HG03457 (cell line): ENCODE measurements at regions not wholly inside any gene's neighbourhood (a gene's known extent, or its start where the extent isn't known, plus 50 kb on each side); places are given as distances from the start of the nearest gene placed in this dataset.

Experiments
- ATAC-seq: cut with Tn5 transposase; IDR thresholded peaks from one replicate; pipeline ENCODE4 v1.9.1; 2021; ENCODE audit warnings: moderate number of reproducible peaks; ENCODE audit not compliant: unreplicated experiment

GRCh38 chr7:33806298-33807154 is 98.8 kb upstream of the BMPER start:
- no peak for ATAC-seq

GRCh38 chr7:33807155-33807530 is 98.2 kb upstream of the BMPER start:
- no peak for ATAC-seq

- no peak for ATAC-seq
These were observed 97.4 kb upstream of the BMPER start for GRCh38 chr7:33807779-33808482.

GRCh38 chr7:33809228-33809627 is 96.1 kb upstream of the BMPER start:
- ATAC-seq: no peak

- no peak for ATAC-seq
These were observed 95.0 kb upstream of the BMPER start for GRCh38 chr7:33810356-33810755.

GRCh38 chr7:33813331-33813730 is 92.0 kb upstream of the BMPER start:
- ATAC-seq: no peak

GRCh38 chr7:33814400-33814799 is 90.9 kb upstream of the BMPER start:
- no peak for ATAC-seq

GRCh38 chr7:33814936-33815335 is 90.4 kb upstream of the BMPER start:
- ATAC-seq: no peak

GRCh38 chr7:33815336-33815735 is 90.0 kb upstream of the BMPER start:
- ATAC-seq: no peak

- ATAC-seq: no peak
These were observed 89.2 kb upstream of the BMPER start for GRCh38 chr7:33816106-33816505.

- ATAC-seq: no peak
These were observed 85.7 kb upstream of the BMPER start for GRCh38 chr7:33819658-33820057.

- no peak for ATAC-seq
These were observed 85.1 kb upstream of the BMPER start for GRCh38 chr7:33820206-33820605.

- ATAC-seq: no peak
These were observed 83.4 kb upstream of the BMPER start for GRCh38 chr7:33821970-33822369.

- no peak for ATAC-seq
These were observed 81.4 kb upstream of the BMPER start for GRCh38 chr7:33823913-33824312.

GRCh38 chr7:33824911-33825459 is 80.4 kb upstream of the BMPER start:
- no peak for ATAC-seq

- no peak for ATAC-seq
These were observed 79.7 kb upstream of the BMPER start for GRCh38 chr7:33825644-33826043.

- ATAC-seq: no peak
These were observed 75.8 kb upstream of the BMPER start for GRCh38 chr7:33829536-33829935.

- no peak for ATAC-seq
These were observed 73.8 kb upstream of the BMPER start for GRCh38 chr7:33831389-33832141.

- no peak for ATAC-seq
These were observed 73.0 kb upstream of the BMPER start for GRCh38 chr7:33832271-33832721.

GRCh38 chr7:33836797-33837355 is 68.5 kb upstream of the BMPER start:
- no peak for ATAC-seq

GRCh38 chr7:33837356-33837851 is 67.9 kb upstream of the BMPER start:
- ATAC-seq: no peak
